Ishikawa (cell line): ENCODE measurements at regions not wholly inside any gene's neighbourhood (a gene's known extent, or its start where the extent isn't known, plus 50 kb on each side); places are given as distances from the start of the nearest gene placed in this dataset.

Experiments
- CEBPB ChIP-seq: IDR thresholded peaks from 2 replicates; pipeline ENCODE4 v1.6.1; 2012
- CREB1 ChIP-seq: IDR thresholded peaks from 2 replicates; pipeline ENCODE4 v1.6.1; 2012; ENCODE audit warnings: low read depth
- EGR1 ChIP-seq: IDR thresholded peaks from 2 replicates; pipeline ENCODE4 v1.6.1; 2012
- EP300 ChIP-seq: IDR thresholded peaks from 2 replicates; pipeline ENCODE4 v1.6.1; 2012; ENCODE audit warnings: borderline replicate concordance
- FOXM1 ChIP-seq: IDR thresholded peaks from 2 replicates; pipeline ENCODE4 v1.6.1; 2012; ENCODE audit warnings: low read depth, borderline replicate concordance
- MAX ChIP-seq: IDR thresholded peaks from 2 replicates; pipeline ENCODE4 v1.6.1; 2012
- NFIC ChIP-seq: IDR thresholded peaks from 2 replicates; pipeline ENCODE4 v1.6.1; 2012
- RAD21 ChIP-seq: IDR thresholded peaks from 2 replicates; pipeline ENCODE4 v1.6.1; 2012; ENCODE audit warnings: low read depth
- REST ChIP-seq: IDR thresholded peaks from 2 replicates; pipeline ENCODE4 v1.6.1; 2012; ENCODE audit warnings: low read depth, mild to moderate bottlenecking
- TAF1 ChIP-seq: IDR thresholded peaks from 2 replicates; pipeline ENCODE4 v1.6.1; 2012; ENCODE audit warnings: low read depth, mild to moderate bottlenecking
- TCF12 ChIP-seq: IDR thresholded peaks from 2 replicates; pipeline ENCODE4 v1.6.1; 2012; ENCODE audit warnings: low read depth
- TEAD4 ChIP-seq: IDR thresholded peaks from 2 replicates; pipeline ENCODE4 v1.6.1; 2012
- USF1 ChIP-seq: IDR thresholded peaks from 2 replicates; pipeline ENCODE4 v1.6.1; 2012
- YY1 ChIP-seq: IDR thresholded peaks from 2 replicates; pipeline ENCODE4 v1.6.1; 2012; ENCODE audit warnings: low read depth
- ZBTB7A ChIP-seq: IDR thresholded peaks from 2 replicates; pipeline ENCODE4 v1.6.1; 2012; ENCODE audit warnings: low read depth

GRCh38 chr5:162624110-162624509 is 556.5 kb downstream of the GABRG2 start:
- TF ChIP-seq TCF12: no peak
- TF ChIP-seq REST: no peak
- TF ChIP-seq YY1: no peak
- TF ChIP-seq FOXM1: no peak
- TF ChIP-seq USF1: no peak
- TF ChIP-seq RAD21: no peak
- TF ChIP-seq ZBTB7A: no peak
- TF ChIP-seq CREB1: no peak

GRCh38 chr5:162637481-162637880 is 569.9 kb downstream of the GABRG2 start:
- TF ChIP-seq EGR1 (no peak), EP300 (no peak), USF1 (no peak), RAD21 (no peak), YY1 (no peak), CEBPB (no peak), TCF12 (no peak), TEAD4 (no peak), FOXM1 (no peak), MAX (no peak), CREB1 (no peak), TAF1 (no peak), REST (no peak), ZBTB7A (no peak), NFIC (no peak)

GRCh38 chr5:162638849-162639248 is 571.3 kb downstream of the GABRG2 start:
- TF ChIP-seq YY1 (no peak), MAX (no peak)

GRCh38 chr5:162641142-162641813 is 573.7 kb downstream of the GABRG2 start:
- no peak for TF ChIP-seq TEAD4
- no peak for TF ChIP-seq EP300
- no peak for TF ChIP-seq EGR1
- TF ChIP-seq YY1: no peak
- no peak for TF ChIP-seq FOXM1
- no peak for TF ChIP-seq TAF1
- no peak for TF ChIP-seq TCF12
- TF ChIP-seq USF1: no peak
- no peak for TF ChIP-seq CEBPB

- TF ChIP-seq TAF1 (no peak), FOXM1 (no peak), REST (no peak), MAX (no peak), ZBTB7A (no peak), CEBPB (no peak), EGR1 (no peak), NFIC (no peak), RAD21 (no peak), TEAD4 (no peak), TCF12 (no peak), EP300 (no peak), YY1 (no peak), CREB1 (no peak), USF1 (no peak)
These were observed 587.3 kb downstream of the GABRG2 start for GRCh38 chr5:162654661-162655405.
